Nephron progenitor cell (in vitro differentiated cells): ENCODE measurements at regions not wholly inside any gene's neighbourhood (a gene's known extent, or its start where the extent isn't known, plus 50 kb on each side); places are given as distances from the start of the nearest gene placed in this dataset.
"Not testable (repeated sequence)": the region's sequence is repeated elsewhere in the genome, so short reads cannot be mapped to it uniquely, and the experiment has no call there.

Experiments used
- DNase-seq: peaks from one replicate; pipeline ENCODE4 v3.0.0; 2021
- H3K27ac Mint-ChIP-seq: 2 replicates; pipeline ENCODE4 v1.8.0; 2021; ENCODE audit warnings: mild to moderate bottlenecking, moderate library complexity, mixed read lengths
- H3K27me3 Mint-ChIP-seq: 2 replicates; pipeline ENCODE4 v1.8.0; 2021; ENCODE audit warnings: mild to moderate bottlenecking, low read depth, mixed read lengths; ENCODE audit not compliant: poor library complexity
- H3K36me3 Mint-ChIP-seq: 2 replicates; pipeline ENCODE4 v1.8.0; 2021; ENCODE audit warnings: low read depth, mixed read lengths
- H3K4me1 Mint-ChIP-seq: 2 replicates; pipeline ENCODE4 v1.8.0; 2021; ENCODE audit warnings: mixed read lengths
- H3K4me3 Mint-ChIP-seq: 2 replicates; pipeline ENCODE4 v1.8.0; 2021; ENCODE audit warnings: mild to moderate bottlenecking, moderate library complexity, mixed read lengths
- H3K9me3 Mint-ChIP-seq: 2 replicates; pipeline ENCODE4 v1.8.0; 2021; ENCODE audit warnings: mild to moderate bottlenecking, moderate library complexity, mixed read lengths
- TF ChIP-seq, protein P1 (sequence below): fragments of 200-600 bp; sonication (generic); IDR thresholded peaks from 2 replicates; pipeline ENCODE4 v1.5.0; 2021; ENCODE audit warnings: antibody characterized with exemption

DNA sequence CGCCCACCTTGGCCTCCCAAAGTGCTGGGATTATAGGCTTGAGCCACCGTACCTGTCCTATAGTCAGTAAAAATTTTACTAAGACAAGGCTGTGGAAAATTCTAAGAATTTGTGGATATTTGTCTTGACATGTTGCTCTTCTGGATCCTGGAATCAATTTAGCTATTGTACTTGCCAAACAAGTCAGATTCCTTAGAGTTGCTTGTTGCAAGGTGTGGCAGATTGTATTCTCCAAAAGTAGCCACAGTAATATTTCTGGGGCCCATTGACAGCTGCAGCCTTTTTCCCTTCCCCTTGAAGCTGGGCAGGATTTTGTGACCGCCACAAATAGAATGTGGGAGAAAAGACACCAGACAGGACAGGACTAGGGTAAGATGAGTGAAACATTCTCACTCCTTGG, 98.8 kb upstream of the TMTC4 start:
- no peak overlapping the region for H3K27ac Mint-ChIP-seq
- no peak for DNase-seq
- TF ChIP-seq, protein P1, sequence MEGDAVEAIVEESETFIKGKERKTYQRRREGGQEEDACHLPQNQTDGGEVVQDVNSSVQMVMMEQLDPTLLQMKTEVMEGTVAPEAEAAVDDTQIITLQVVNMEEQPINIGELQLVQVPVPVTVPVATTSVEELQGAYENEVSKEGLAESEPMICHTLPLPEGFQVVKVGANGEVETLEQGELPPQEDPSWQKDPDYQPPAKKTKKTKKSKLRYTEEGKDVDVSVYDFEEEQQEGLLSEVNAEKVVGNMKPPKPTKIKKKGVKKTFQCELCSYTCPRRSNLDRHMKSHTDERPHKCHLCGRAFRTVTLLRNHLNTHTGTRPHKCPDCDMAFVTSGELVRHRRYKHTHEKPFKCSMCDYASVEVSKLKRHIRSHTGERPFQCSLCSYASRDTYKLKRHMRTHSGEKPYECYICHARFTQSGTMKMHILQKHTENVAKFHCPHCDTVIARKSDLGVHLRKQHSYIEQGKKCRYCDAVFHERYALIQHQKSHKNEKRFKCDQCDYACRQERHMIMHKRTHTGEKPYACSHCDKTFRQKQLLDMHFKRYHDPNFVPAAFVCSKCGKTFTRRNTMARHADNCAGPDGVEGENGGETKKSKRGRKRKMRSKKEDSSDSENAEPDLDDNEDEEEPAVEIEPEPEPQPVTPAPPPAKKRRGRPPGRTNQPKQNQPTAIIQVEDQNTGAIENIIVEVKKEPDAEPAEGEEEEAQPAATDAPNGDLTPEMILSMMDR, result no peak
- peaks cover 27% of the 10 kb centered on the region for H3K9me3 Mint-ChIP-seq
- no peak overlapping the region for H3K4me3 Mint-ChIP-seq
- H3K36me3 Mint-ChIP-seq, result peaks cover 13% of the 10 kb centered on the region
- no peaks in the 10 kb centered on the region for H3K27me3 Mint-ChIP-seq
- peaks cover 10% of the 10 kb centered on the region for H3K4me1 Mint-ChIP-seq

DNA sequence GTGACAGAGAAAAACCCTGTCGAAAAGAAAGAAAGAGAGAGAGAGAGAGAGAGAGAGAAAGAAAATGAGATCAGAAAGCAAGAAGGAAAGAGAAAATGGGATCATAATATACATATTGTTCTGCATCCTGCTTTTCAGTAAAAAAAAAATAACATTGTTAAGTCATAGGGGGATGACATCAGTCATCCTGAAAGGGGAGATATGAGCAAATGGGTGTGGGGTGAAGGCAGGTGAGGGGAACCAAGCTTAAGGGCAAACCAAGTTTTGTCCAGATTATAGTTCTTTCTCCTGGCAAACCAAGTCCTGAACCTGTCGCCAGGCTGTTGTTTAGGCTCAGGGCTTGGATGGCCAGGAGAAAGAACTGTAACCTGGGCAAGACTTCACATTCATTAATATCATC, 92.6 kb upstream of the TMTC4 start:
- TF ChIP-seq, protein P1, result no peak
- no peak overlapping the region for H3K27ac Mint-ChIP-seq
- peaks cover 13% of the 10 kb centered on the region for H3K36me3 Mint-ChIP-seq
- DNase-seq, result no peak
- H3K4me1 Mint-ChIP-seq, result peaks cover 3% of the 10 kb centered on the region
- H3K4me3 Mint-ChIP-seq, result no peak overlapping the region
- H3K9me3 Mint-ChIP-seq, result peaks cover 26% of the 10 kb centered on the region
- H3K27me3 Mint-ChIP-seq, result peaks cover 2% of the 10 kb centered on the region

- H3K27ac Mint-ChIP-seq, H3K4me1 Mint-ChIP-seq, DNase-seq, H3K27me3 Mint-ChIP-seq, H3K4me3 Mint-ChIP-seq: not testable (repeated sequence)
- Mint-ChIP-seq H3K36me3 (peaks cover 13% of the 10 kb centered on the region), H3K9me3 (peaks cover 26% of the 10 kb centered on the region)
Observed at GRCh38 chr13:100766570-100766969, 92.0 kb upstream of the TMTC4 start.

- TF ChIP-seq, protein P1, result no peak
- no peak overlapping the region for H3K27ac Mint-ChIP-seq
- peaks cover 12% of the 10 kb centered on the region for H3K9me3 Mint-ChIP-seq
- peaks cover 3% of the 10 kb centered on the region for H3K4me1 Mint-ChIP-seq
- DNase-seq, result no peak
- peaks cover 2% of the 10 kb centered on the region for H3K27me3 Mint-ChIP-seq
- no peak overlapping the region for H3K4me3 Mint-ChIP-seq
- peaks cover 4% of the 10 kb centered on the region for H3K36me3 Mint-ChIP-seq
Observed at GRCh38 chr13:100764937-100765336, 90.3 kb upstream of the TMTC4 start.

DNA sequence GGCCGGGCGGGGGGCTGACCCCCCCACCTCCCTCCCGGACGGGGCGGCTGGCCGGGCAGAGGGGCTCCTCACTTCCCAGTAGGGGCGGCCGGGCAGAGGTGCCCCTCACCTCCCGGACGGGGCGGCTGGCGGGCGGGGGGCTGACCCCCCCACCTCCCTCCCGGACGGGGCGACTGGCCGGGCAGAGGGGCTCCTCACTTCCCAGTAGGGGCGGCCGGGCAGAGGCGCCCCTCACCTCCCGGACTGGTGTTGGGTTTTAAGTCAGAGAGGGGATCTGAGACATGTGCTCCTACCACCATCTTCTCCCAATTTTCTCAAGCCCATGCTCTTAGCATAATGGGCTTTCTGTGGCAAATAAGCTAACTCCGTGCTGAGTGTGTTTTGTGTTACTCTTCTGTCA, 87.5 kb upstream of the TMTC4 start:
- not testable (repeated sequence) for H3K27me3 Mint-ChIP-seq, H3K36me3 Mint-ChIP-seq, DNase-seq

DNA sequence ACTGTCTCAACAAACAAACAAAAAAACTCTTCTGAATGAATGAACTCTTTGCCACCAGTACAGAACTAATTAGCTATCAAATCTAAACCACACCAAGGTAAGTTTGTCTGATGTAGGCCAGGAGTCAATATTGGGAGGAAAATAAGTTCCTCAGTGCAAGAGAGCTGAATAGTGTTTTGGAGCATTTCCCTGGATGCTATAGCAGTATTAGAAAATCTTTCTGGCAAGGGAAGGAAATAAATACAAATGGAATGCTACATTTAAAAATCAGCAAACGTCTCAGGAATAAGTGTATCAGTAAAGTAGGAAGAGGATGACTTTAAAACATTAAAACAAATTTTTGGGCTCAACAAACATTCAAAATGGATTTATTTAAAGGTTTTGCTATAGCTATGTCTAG, 81.3 kb upstream of the TMTC4 start:
- TF ChIP-seq, protein P1, result no peak
- Mint-ChIP-seq H3K9me3 (no peaks in the 10 kb centered on the region), H3K27ac (no peak overlapping the region), H3K4me1 (peaks cover 13% of the 10 kb centered on the region), H3K4me3 (no peak overlapping the region), H3K27me3 (peaks cover 7% of the 10 kb centered on the region), H3K36me3 (no peaks in the 10 kb centered on the region)
- no peak for DNase-seq

More for the DNA sequence above, 87.5 kb upstream of the TMTC4 start:
- H3K9me3 Mint-ChIP-seq, H3K4me3 Mint-ChIP-seq, H3K4me1 Mint-ChIP-seq, H3K27ac Mint-ChIP-seq: not testable (repeated sequence)

DNA sequence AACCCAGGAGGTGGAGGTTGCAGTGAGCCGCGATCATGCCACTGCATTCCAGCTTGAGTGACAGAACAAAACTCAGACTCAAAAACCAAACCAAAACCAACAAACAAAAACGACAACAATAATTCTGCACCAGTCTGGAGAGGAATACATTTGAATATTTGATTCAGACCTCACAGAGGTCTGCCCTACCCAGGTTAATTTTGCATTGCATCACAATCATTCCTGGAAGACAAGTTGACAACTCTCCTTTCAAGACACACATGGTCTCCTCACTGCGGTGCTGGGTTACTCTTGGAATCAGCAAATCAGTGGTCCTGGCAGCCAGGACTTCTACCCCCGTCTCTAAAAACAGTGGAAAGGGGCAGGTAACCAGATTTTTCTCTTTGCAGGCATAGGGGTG, 79.9 kb upstream of the TMTC4 start:
- H3K36me3 Mint-ChIP-seq, result no peaks in the 10 kb centered on the region
- no peak for DNase-seq
- no peaks in the 10 kb centered on the region for H3K9me3 Mint-ChIP-seq
- peaks cover 13% of the 10 kb centered on the region for H3K4me1 Mint-ChIP-seq
- TF ChIP-seq, protein P1, result no peak
- H3K4me3 Mint-ChIP-seq, result no peak overlapping the region
- no peak overlapping the region for H3K27ac Mint-ChIP-seq
- H3K27me3 Mint-ChIP-seq, result peaks cover 7% of the 10 kb centered on the region
